ENCODE measurements at regions not wholly inside any gene's neighbourhood (a gene's known extent, or its start where the extent isn't known, plus 50 kb on each side); places are given as distances from the start of the nearest gene placed in this dataset.

- DNase-seq (ENCODE audit: low read depth): no peak
Observed at GRCh38 chr11:129590753-129591475, 215.3 kb downstream of the BARX2 start.

- DNase-seq (ENCODE audit: low read depth): no peak
Observed at GRCh38 chr11:129591527-129591926, 215.9 kb downstream of the BARX2 start.

- no peak for DNase-seq (ENCODE audit: low read depth)
Observed at GRCh38 chr11:129592191-129592590, 216.5 kb downstream of the BARX2 start.

GRCh38 chr11:129593098-129593497 is 217.4 kb downstream of the BARX2 start:
- DNase-seq (ENCODE audit: low read depth): no peak

GRCh38 chr11:129595038-129595962 is 219.7 kb downstream of the BARX2 start:
- no peak for DNase-seq (ENCODE audit: low read depth)

GRCh38 chr11:129596351-129596750 is 219.3 kb upstream of the TMEM45B start:
- DNase-seq (ENCODE audit: low read depth): no peak

GRCh38 chr11:129598378-129598777 is 217.3 kb upstream of the TMEM45B start:
- DNase-seq (ENCODE audit: low read depth): no peak

GRCh38 chr11:129605815-129606214 is 209.8 kb upstream of the TMEM45B start:
- DNase-seq (ENCODE audit: low read depth): no peak

- no peak for DNase-seq (ENCODE audit: low read depth)
Observed at GRCh38 chr11:129608711-129609110, 206.9 kb upstream of the TMEM45B start.

- DNase-seq (ENCODE audit: low read depth): no peak
Observed at GRCh38 chr11:129610125-129610524, 205.5 kb upstream of the TMEM45B start.

- no peak for DNase-seq (ENCODE audit: low read depth)
Observed at GRCh38 chr11:129610545-129610944, 205.1 kb upstream of the TMEM45B start.

- DNase-seq (ENCODE audit: low read depth): no peak
Observed at GRCh38 chr11:129611661-129612446, 203.8 kb upstream of the TMEM45B start.

GRCh38 chr11:129612447-129612961 is 203.1 kb upstream of the TMEM45B start:
- DNase-seq (ENCODE audit: low read depth): no peak

GRCh38 chr11:129613071-129613470 is 202.6 kb upstream of the TMEM45B start:
- DNase-seq (ENCODE audit: low read depth): no peak

- DNase-seq (ENCODE audit: low read depth): no peak
Observed at GRCh38 chr11:129614256-129614944, 201.2 kb upstream of the TMEM45B start.

GRCh38 chr11:129618046-129618569 is 197.5 kb upstream of the TMEM45B start:
- no peak for DNase-seq (ENCODE audit: low read depth)

GRCh38 chr11:129620237-129621104 is 195.2 kb upstream of the TMEM45B start:
- no peak for DNase-seq (ENCODE audit: low read depth)

GRCh38 chr11:129625930-129626329 is 189.7 kb upstream of the TMEM45B start:
- DNase-seq (ENCODE audit: low read depth): no peak

- no peak for DNase-seq (ENCODE audit: low read depth)
Observed at GRCh38 chr11:129631201-129631600, 184.4 kb upstream of the TMEM45B start.

- no peak for DNase-seq (ENCODE audit: low read depth)
Observed at GRCh38 chr11:129636926-129637325, 178.7 kb upstream of the TMEM45B start.

All from non-pigmented ciliary epithelial cell (primary cell).